ENCODE measurements at regions not wholly inside any gene's neighbourhood (a gene's known extent, or its start where the extent isn't known, plus 50 kb on each side); places are given as distances from the start of the nearest gene placed in this dataset.
A peak's percentile ranks its signal among the peaks of the same experiment; 100 is the strongest.

DNA sequence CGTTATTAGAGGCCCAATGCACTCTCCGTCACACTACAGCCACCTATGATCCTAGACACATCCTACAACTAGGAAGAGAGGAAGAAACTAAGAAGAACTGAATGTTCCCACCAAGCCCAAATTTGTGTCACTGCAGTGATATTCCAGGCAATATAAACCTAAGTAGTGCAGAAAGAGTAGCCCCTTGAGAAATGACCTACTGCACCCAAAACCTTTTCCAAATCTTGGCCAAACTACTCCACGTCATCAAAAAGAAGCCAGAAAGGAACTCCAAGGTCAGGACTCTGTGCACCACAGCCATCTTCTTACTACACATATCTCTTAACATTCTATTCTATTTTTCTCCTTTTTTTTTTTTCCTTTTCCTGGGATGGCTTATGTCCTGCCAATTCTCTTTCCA lies 60.2 kb downstream of the ADAMTS1 start:
- no peak for DNase-seq (ENCODE audit: low read depth)

DNA sequence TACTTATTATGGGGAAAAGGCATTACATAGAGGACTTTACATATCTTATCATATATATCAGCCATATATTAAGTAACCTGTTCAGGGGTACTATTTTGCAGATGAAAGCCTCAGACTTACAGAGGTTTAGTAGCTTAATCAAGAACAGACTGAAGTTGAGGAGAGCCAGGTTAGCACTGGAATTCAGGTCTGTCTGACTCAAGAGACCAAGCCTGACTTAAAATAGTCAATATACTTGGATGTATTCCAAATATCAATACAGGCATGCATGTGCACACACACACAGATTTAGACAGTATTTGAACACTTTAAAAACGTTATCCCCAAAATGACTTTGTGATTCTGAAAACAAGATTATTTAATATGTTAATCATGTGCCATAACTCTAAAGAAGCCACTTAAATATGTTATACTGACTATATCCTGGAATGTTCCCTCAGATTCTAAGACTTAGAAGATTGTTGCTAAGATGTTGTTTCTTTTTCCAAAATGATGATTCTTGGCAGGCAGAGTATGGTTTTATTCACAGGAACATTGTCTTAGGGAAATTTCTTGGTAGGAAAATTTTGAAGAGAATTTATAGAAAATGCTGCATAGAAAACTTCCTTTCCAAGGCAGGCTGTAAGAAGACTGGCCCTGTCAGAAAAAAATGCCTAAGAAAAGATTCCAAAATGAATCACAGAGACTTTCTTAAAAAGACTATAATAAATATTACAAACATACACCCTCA lies 61.6 kb downstream of the ADAMTS1 start:
- no peak for DNase-seq (ENCODE audit: low read depth)

DNA sequence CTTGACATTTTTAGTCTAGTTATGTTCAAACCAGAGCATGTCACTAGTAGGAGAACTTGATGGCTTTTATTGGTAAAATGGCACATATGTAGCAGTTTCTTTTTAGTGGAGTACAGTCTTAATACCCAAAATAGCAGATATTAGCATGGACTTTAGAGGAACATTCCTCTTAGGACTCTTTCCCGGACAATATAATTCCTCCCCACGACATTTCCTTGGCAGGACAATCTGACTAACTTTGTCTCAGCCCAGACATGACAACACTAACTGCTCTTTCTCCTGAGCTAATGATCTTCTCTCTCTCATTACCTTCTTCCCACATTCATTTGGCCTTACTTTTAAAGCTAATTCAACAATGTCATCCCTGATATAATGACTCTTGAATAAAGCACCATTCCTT lies 62.5 kb downstream of the ADAMTS1 start:
- DNase-seq (ENCODE audit: low read depth): no peak

DNA sequence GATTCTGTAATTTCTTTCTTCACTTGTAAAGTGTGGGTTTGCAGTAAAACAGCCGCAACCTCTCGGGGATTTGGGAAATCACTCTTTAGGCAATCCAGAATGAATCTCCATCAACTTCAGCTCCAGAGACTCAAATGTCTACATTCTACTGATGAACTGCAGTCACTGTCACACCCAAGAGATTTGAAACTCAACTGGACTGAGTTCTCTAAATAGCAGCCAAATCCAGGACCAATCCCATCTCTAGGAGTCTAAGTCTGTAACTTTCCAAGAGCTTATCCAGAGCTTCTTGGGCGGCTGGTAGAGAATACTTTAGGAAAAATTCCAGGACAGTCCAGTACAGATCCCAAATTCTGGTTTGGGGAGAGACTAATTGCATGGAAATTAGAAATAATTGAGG lies 62.9 kb downstream of the ADAMTS1 start:
- no peak for DNase-seq (ENCODE audit: low read depth)

DNA sequence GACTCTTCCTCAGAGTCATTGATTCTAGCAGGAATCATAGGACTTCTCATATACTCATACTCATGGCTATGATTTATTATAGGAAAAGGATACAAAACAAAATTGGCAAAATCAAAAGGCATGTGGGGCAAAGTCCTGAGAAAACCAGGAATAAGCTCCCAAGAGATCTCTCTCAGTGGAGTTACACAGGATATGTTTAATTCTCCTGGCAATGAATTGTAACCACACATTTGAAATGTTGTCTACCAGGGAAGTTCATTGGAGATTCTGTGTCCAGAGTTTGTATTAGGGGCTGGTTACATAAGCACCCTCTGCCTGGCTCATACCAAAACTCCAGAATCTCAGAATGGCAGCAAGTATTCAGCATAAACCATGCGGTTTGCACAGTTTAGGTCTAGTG lies 63.9 kb downstream of the ADAMTS1 start:
- no peak for DNase-seq (ENCODE audit: low read depth)

DNA sequence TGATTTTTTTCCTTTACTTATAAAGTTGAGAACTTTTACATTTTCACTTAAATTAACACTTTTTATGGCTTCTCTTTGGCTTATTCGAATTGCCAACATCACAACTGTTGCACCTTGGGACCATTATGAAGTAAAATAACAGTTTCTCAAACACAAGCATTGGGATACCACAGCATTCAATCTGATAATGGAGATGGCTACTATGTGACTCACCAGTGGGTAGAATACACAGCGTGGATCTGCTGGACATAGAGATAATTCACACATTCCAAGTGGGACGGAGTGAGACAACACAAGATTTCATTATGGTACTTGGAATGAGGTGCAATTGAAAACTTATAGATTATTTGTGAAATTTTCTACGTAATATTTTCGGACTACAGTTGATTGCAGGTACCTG lies 68.0 kb downstream of the ADAMTS1 start:
- no peak for DNase-seq (ENCODE audit: low read depth)

DNA sequence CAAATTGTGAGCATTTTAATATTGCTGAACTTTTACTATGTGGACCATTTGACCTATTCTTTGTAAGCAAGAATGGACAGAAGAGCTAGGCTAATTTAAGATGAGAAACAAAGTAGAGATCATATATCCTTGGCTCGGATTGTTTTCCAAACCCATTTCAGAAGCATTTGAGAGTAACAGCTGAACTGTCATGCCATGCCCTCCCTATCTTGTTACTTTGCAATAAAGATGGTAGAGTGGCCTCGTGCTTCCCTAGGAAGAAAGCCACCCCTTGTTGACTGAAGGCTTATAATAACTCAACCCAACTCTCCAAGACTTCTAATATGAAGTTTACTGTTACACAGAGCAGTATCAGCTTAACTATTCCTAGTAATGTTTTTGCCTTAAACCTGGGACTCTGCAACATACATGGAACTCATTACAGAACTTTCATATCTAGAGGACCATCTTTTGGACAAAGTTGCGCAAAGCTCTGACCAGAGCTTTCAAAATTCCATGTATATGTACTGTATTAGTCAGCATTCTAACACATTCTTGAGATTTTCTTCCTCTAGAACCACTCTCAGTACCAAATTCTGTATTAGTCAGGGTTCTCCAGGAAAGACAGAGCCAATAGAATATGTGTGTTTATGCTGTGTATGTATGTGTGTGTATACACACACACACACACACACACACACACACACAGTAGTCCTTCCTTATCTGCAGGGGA lies 68.7 kb downstream of the ADAMTS1 start:
- peak; percentile 18 for DNase-seq (ENCODE audit: low read depth)

DNA sequence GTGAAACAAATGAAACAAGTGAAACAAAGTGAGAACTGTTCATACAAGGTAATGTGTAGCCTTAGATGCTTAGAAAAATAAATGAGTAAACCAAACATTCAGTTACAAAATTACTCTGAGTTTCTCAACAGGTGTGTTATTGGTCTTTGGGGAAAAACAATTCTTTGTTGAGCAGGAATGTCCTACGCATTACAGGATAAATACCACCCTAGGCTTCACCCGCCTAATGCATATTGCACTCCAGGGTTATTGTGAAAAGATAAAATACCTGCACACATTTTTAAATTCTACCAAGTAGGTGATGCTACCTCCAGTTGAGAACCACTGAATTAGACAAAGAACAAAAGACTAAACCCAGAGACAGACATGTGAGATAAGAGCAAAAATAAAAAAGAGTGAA lies 72.2 kb downstream of the ADAMTS1 start:
- DNase-seq (ENCODE audit: low read depth): no peak

DNA sequence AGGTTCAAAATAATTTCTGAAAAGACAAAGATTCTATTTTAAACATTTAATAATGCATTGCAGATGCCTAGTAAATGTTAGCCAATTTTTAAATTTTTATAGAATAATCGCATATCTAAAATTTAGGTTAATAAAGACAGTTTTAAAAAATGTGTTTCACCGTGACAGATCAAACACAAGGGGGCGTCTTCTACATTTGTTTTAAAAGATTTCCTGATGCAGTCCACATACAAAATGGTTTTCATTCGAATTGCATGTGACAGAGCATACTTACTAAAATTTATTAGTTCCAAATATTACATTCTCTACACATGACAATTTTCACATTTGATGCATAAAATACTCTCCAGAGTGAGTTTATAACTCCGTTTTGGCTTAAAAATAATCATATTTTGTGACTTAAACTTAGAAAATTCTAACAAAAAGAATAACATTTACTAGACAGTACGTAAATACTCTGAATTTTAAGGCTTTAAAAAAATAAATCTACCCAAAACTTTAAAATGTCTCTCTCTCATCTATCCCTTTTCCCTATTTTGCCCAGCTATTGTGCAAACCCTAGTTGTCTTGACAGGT lies 75.5 kb downstream of the ADAMTS1 start:
- DNase-seq (ENCODE audit: low read depth): peak; percentile 20

DNA sequence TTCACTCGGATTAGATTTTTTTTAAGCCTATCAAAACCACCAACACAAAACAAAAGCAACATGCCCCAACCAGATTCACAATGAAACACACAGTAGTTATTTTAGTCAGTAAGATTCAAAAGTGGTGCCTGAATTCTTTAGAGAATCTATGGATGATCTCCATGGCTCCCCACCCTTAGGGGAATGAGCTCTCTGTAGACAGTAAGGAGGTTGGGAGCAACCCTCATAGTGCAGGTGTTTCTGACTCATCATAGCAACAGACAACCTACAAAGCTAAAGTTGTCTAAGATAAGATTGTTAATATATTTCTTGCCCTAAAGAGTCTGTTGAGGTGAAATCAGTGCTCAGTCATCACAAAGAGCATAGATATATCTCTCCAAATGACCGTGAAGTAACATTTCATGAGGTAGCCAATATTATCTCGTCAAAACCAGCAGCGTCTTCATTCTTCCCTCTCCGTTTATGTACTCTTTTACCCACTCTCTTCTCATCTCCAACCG lies 78.3 kb downstream of the ADAMTS1 start:
- DNase-seq (ENCODE audit: low read depth): no peak

DNA sequence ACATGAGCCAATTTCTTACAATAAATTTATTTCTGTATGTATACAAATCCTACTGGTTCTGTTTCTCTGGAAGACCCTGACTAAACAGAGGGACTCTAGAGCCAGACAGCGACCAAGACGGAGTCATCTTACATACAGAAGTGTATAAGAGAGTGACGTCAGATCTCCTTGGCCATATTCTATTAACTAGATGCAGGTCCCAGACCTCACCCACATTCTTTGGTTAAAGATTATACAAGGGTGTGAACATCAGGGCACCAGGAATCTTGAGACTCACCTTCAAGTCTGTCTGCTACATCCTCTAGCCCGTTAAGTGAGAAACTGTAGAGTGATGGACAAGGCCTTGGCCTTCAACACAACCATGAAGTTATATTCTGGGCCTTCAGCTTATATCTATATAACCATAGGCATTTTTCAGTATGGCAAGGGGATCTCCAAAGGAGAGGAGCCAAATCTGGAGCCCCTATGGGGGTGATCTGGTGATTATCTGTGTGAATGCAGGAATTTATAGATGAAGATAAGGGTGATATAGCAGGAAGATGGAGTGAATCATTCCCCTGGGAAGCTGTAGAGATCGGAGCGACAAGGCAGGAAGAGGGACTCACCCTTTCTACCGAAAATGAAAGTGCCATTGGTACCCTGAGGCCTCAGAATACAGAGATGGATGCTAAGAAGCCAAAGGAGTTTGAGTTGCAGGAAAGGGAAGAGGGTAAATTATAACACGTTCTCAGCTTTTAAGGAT lies 83.9 kb downstream of the ADAMTS1 start:
- DNase-seq (ENCODE audit: low read depth): no peak

DNA sequence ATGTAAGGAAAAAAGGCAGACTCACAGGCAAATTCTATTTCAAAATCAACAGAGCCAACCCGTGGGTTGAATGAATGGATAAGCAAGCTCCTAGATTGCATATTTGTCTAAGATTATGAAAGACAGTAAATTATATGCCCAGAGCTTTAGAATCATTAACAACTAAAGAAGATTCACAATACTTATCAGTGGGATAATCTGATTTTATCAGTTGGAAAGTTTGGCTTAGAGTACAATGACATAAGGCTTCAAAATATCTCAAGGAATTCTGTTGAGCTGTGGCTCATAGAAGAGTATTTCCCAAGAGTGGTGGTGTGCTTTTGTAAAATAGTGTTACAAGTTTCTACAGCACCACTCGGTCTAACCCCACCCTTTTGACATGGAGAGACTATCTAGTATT lies 85.5 kb downstream of the ADAMTS1 start:
- no peak for DNase-seq (ENCODE audit: low read depth)

DNA sequence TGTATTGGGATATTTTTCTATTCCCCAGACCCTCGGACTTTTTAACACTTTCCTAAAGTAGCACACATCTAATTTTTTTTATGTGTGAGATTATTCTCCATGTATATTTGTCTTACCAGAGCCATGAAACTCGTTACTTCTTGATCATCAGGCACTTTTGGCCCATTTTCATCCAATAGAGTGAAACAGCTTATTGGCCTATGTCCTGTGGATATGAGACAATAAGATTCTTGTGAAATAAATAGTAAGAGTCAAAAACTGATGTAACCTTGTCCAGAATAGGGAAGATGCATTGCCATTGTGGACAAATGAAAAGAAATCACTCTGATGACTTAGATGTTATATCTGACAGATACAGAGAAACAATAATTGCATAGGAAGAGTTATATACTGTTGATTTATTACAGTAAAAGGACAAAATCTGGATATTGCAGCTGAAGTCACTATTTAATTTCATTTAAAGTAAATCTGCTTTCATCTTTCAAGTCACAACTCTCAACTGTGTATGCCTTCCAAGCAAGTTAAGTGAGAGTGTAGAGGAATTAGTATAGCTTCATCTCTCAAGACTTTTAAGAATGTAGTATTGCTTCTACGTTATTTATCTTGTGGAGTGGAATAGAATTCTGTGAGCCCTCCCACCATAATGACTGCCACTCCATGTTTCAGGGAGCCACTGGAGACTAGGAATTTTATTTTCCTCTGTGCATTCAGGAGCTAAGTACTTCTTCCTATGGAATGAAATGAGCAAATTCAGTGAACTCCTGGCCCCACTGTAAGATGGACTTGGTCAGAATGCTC lies 86.9 kb downstream of the ADAMTS1 start:
- no peak for DNase-seq (ENCODE audit: low read depth)

DNA sequence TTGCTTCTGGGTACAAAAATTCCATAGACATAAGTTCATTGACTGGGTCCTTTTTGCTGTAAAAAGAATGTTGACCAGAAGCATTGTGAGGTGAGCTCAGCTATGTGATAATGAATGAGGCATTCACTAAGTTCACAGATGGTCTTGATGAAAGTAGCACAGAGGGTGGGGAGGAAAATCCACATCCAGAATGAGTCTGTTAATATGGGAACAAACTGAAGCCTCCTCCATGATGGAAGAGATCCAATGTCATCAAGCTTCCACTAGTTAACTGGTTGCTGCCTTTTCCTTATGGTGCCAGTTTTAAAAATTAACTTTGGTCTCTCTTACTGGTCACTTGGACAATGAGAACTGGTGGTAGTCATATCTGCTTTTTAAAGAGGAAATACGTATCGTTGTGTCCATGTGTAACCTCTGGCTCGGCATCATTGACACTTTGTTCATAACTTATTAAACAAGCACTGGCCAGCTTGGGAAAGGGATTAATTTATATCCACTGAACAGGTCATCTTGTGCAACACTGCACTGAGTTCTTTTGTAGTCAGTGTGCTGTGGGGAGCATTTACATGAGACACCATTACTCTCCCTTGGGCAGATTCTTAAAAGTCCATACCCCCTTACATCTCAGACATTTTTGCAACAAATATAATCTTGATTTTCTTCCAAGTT lies 88.6 kb downstream of the ADAMTS1 start:
- DNase-seq (ENCODE audit: low read depth): peak; percentile 43

DNA sequence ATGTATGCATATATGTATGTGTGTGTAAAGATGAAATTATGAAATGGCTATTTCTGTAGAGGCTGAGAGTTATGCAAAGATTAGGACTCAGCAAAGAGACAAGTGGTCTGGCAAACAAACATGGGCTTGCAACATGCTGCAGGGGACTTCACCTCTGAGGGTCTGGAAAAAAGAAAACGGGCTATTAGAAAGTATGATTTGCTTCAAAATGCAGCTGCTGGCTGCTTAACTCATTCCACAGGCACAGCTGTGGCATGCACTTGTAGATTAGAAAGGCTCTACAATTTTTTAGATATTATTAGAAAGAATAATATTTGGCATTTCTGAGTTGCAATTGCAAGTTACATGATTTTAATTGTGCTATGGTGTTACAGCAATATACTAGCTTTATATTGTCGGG lies 90.4 kb downstream of the ADAMTS1 start:
- no peak for DNase-seq (ENCODE audit: low read depth)

DNA sequence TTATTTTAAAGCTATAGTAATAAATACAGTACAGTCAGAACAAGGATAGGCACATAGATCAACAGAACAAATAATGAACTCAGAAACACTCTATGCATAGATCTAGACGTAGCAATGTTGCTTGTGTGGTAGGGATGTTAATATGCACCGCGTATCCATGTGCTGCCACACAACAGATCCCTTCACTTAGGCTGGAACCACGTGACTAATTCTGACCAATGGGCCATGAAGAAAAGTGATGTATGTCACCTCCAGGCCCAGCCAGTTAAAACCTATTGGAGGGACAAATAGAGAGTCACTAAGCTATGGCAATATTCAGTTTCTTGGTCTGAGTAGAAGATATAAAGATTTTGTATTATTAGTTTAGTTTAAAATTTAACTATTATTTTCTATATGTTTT lies 91.4 kb downstream of the ADAMTS1 start:
- DNase-seq (ENCODE audit: low read depth): no peak

DNA sequence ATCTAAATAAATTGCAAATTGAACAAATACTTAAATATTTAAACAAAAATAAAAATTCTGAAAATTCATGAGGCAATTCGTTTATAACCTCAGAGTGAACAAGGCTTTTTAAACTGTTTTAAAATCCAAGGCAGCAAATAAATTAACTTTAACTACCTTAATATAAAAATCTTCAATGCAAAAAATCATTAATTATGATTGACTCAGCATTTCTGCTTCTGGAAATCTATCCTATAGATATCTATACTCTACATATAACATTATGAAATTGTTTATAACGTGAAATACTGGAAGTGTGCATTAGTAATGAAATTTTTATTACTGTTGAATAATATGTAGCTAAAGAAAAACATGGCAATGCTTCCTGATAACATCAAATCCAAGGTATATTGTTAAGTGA lies 92.4 kb downstream of the ADAMTS1 start:
- DNase-seq (ENCODE audit: low read depth): no peak

DNA sequence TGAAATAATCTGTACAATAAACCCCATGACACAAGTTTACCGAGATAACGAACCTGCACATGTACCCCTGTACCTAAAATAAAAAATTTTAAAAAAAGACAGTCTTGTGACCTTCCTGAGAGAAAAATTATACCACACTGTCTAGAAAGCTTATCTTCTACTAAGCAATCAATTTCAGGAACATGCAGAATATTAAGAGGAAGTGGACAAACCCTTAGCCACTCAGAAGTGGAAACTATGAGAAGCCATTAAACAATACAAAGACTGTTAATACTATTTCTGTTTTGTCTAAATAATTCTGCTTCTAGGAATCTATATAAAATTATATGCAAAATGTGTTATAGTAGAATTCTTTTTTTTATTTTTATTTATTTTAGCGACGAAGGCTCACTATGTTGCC lies 93.9 kb downstream of the ADAMTS1 start:
- no peak for DNase-seq (ENCODE audit: low read depth)

DNA sequence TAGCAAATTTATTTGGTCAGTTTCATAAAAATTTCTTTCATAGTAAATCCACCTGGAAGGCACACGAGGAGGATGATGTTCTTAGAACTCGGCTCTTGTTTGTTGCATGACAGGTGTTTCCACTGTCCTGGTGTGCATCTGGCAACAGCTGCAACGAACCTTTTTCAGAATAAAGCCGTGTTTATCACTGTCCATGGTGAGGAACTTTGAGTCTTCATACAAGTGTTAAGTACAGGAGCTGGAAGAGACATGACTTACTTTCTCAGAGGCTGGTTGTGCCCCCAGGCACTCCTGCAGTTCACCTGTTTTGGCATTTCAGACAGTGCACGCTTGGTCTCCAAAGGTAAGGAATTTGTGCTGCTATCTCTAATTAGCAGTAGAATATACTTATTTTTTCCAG lies 97.1 kb downstream of the ADAMTS1 start:
- no peak for DNase-seq (ENCODE audit: low read depth)

DNA sequence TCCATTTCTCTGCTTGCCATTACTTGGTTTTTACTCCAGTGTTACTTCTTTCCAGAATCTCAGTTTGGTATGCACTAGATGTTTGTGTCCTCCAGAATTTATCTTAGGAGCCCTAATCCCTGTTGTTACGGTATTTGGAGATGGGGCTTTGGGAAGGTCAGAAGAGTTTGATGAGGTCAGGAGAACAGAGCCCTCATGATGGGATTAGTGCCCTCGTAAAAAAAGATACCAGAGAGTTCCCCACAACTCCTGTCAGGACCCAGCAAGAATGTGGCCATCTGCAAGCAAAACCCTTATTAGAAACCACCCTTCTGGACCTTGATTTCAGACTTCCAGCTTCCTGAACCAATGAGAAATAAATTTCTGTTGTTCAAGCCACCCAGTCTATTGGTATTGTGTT lies 98.0 kb downstream of the ADAMTS1 start:
- no peak for DNase-seq (ENCODE audit: low read depth)

DNA sequence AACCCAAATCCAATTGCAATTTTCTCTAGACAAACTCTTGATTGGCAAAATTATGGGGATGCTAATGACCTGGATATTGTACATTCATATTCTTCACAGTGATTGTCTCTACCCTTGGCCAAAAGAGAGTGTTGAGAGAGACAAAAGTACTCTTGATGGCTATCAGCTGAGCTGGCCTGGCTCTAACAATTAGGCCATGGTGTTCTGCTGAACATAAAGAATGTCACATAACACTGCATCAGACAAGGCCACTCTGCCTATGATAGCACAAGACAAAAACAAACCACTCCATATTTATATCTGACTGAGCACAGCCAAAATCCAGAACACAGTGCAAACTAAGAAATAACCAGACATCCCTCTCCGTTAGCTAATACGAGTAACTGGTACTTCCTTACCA lies 101.7 kb downstream of the ADAMTS1 start:
- DNase-seq (ENCODE audit: low read depth): no peak
